VCaP (cell line): ENCODE measurements at regions not wholly inside any gene's neighbourhood (a gene's known extent, or its start where the extent isn't known, plus 50 kb on each side); places are given as distances from the start of the nearest gene placed in this dataset.

Experiments
- H3K27ac ChIP-seq: fragments of 450-650 bp; 2 replicates; pipeline ENCODE4 v1.5.1; 2017
- CTCF ChIP-seq: fragments of 450-650 bp; conservative IDR thresholded peaks from 2 replicates; pipeline ENCODE4 v1.5.1; 2017; ENCODE audit warnings: mild to moderate bottlenecking, moderate library complexity

DNA sequence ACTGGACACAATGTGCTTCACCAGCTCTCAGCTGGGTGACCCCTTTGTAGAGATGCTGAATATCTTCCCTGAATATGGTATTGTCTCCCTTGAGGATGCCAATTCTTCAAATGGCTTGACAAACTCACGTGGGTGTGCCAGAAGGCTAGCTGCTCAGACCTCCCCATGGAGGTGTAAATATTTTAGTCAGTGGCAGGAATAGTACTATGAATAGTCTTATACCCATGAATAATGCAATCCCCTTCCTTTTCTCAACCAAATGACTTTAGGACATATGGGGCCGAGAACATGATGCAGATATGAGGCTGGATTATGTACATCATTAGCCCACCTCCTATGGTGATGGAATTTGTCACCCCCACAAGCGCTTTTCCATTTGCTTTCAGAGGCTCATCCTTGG, 401.8 kb downstream of the ADRA2A start:
- no peak for TF ChIP-seq CTCF
- no peak overlapping the region for H3K27ac ChIP-seq

DNA sequence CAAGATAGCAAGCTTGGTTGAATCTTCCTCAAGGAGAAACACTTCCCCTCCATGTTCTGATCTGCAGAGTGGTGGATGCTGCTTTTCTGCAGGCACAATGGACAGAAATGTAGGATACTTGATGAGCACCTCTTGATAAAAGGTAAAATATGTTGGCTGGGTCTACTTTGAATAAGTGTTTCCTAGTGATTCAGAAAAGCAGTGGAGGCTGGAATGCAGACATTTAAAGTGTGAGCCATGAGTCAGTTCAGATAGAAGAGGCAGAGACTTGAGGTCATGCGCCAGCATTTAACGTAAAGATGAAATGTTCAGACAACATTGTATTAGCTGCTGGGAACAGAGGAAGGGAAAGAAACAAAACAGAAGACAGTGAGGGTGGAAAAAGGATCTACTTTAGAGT, 403.1 kb downstream of the ADRA2A start:
- TF ChIP-seq CTCF: no peak
- H3K27ac ChIP-seq: no peak overlapping the region

- H3K27ac ChIP-seq: no peak overlapping the region
- no peak for TF ChIP-seq CTCF
Measured at GRCh38 chr10:111481261-111481826, 404.5 kb downstream of the ADRA2A start.

DNA sequence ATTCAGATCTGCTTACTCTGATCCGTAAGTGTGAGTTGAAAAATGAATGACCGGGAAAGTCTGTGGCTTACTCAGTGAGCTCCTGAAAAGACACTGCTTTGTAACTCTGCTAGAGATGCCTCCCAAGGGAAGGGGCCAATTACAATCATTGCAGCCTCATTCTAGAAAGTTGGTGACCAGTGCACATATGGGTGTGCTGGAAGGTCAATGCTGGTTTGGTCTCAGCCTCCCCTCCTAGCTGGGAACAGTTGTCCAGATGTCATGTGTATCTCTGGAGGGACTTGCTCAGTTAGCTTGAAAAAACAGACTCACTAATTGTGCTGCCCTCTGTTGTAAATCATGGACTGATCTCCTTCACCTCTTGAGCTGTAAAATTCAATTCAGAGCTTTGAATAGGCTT, 405.0 kb downstream of the ADRA2A start:
- no peak overlapping the region for H3K27ac ChIP-seq
- no peak for TF ChIP-seq CTCF

DNA sequence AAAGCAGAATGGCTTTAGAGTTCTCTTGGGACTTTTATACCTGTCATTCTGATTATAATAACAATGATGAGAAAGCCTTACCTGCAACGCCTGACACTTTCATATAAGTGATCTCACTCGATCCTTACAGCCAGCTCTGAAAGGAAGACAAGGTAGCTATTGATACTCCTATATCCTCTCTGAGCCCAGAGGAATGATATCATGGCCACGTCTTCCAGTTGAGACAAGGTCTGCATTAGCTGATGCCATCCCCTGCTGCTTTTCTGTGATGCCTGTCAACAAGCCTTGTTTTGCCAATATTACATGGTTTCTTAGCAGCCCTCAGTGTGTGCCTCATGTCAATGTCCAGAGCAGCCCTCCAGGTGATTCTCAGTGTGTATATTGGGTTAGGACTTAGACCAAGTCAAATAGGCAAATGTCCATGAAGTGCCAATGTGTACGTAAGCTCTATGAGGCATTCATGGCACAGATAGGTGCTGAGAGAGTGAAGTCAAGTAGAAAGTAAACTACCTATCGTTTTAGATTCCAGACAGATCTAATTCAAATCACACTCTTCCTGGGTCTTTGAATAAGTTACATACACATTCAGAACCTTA, 405.9 kb downstream of the ADRA2A start:
- no peak overlapping the region for H3K27ac ChIP-seq
- TF ChIP-seq CTCF: no peak

DNA sequence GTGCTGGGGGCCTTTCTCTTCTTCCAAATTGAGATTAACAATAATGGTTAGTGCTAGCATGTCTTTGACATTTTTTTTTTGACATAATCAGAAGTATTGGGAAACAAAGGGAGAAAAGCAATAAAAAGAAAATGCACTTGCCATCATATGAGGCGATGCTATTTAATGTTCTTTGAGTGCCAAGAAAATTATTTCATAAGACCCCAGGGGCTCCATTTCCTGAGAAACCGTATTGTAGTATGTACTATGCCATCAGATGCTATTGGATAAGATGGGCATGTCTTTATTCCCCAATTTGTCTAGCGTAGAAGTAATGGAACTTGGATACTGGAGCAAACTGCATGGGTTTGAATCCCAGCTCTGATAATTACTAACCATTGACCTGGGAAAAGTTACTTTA, 408.9 kb downstream of the ADRA2A start:
- H3K27ac ChIP-seq: no peak overlapping the region
- no peak for TF ChIP-seq CTCF

DNA sequence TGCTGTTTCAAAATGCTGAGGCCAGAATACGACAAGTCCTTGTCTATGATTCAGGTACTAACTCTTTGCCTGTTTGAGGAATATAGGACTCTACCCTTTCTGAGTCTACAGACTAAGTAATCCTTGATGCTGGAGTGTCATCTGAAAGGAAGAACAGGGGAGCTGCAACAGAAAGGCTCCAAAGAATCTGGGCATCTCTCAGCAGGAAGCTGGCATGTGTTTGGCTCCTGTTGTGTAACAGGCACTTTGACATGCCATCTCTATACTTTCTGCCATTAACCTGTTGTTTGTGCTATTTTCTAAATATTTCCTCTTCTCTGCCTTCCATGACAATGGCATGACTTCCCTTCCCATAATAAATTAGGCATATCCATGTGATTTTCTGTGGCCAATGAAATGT, 409.5 kb downstream of the ADRA2A start:
- no peak for TF ChIP-seq CTCF
- H3K27ac ChIP-seq: no peak overlapping the region
